GM18502 (cell line): ENCODE measurements at regions not wholly inside any gene's neighbourhood (a gene's known extent, or its start where the extent isn't known, plus 50 kb on each side); places are given as distances from the start of the nearest gene placed in this dataset.

Experiments
- ATAC-seq: cut with Tn5 transposase; IDR thresholded peaks from one replicate; pipeline ENCODE4 v1.9.1; 2021; ENCODE audit warnings: mild to moderate bottlenecking; ENCODE audit not compliant: unreplicated experiment, poor library complexity

DNA sequence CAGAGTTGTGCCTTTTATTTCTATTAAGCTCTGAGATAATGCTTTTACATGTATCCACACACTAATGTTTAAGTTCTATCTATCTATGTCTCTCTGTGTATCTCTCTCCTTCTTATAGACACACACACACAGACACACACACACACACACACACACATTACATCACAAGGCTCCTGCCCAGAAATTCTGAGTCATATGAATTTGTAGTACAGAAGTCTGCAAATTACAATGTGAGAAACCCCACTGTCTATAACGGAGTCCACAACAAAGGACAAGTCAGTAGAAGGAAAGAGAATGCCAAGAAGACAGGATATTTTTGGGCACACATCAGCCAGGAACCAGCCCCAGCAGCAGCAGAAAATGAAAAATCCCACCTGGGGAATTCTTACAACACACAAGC, 142.4 kb downstream of the EN1 start:
- ATAC-seq, result no peak

- no peak for ATAC-seq
Measured at GRCh38 chr2:118699447-118700175, 147.8 kb downstream of the EN1 start.

- ATAC-seq, result no peak
Measured at GRCh38 chr2:118698564-118698963, 148.9 kb downstream of the EN1 start.

DNA sequence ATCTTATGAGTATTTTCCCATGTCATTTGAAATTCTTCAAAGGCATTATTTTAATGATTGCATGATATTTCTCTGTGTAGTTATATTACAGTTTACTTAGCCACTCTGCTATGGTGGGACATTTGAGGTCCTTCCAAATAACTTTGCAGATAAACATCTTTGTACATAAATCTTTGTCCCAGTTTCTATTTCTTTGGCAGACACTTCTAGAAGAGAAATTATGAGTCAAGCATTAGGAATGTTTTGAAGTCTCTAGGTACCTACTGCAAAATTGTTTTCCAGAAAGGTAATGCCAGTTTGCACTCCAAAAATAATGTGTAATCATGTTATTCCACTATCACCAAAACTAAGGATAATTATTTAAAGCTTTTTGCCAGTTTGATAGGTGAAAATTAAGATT, 149.7 kb downstream of the EN1 start:
- no peak for ATAC-seq

DNA sequence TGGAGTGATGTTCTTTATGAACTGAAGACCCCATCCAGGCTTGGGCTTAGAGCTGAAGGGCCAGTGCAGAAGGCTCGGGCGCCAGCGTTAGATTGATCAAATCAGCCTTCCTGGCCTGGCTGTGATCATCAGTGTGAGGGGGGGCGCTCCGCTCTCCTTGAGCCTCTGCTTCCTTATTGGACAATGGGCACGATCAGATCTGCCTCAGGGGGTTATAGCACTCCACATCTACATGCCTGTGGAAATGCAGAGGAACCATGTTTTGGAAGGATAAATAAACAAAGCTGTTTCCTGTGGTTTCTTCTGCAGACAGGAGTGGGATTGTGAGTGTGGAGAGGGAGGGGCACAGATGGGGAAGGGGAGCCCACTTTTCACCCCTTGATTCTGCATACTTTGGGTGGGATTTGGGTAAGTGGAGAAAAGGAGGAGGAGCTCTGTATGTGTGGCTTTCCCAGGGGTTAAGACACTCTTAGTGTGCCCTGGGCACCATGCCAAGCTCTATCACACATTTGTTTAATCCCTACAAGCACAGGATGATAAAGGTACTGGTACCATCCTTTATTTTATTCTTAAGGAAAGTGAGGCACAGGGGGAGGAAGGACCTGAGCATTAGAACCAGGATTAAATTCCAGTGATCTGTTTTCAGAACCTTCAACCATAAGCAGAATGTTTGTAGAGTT, 150.5 kb downstream of the EN1 start:
- no peak for ATAC-seq

DNA sequence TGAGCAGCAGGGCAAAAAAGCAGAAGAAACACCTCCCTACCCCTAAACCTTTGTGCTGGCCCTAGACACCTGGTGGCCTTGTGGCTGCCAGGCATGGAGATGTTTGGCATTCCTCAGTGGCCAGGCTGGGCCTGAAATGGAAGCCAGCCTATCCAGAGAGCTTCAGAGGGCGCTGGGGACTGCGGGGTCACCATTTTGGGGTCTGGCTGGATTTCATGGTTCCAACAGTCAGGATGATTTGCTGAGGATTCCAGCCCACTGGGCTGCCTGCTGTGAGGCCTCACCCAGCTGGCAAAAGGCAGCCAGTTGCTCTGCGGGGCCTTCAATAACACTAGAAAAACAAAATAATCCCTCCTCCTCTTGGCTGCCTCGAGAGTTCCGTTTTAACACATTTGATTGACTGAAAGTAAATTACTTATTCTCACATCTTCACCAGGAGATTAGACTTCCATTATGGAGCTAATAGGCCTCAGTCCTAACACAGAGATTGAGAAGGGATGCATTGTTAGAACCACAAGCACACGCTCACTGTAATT, 154.1 kb downstream of the EN1 start:
- ATAC-seq, result no peak

DNA sequence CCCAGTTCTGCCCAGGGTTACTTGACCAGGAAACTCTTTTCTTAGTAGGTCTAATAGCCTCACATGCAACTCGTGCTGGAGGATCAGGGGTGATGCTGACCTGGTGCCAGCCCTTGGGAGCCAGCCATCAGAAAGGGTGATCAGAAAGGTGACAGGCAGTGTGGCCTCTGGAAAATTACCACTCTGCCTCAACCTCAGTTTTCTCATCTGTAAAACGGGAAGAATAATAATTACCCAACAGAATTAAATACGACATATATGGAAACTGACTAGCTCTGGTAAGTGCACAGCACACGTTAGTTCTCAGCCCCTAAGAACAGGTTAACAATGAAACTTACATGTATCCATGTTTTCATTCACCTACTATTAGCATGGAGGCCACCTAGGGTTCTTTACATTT, 157.6 kb downstream of the EN1 start:
- no peak for ATAC-seq

GRCh38 chr2:118689456-118689855, 158.0 kb downstream of the EN1 start:
- ATAC-seq, result no peak

DNA sequence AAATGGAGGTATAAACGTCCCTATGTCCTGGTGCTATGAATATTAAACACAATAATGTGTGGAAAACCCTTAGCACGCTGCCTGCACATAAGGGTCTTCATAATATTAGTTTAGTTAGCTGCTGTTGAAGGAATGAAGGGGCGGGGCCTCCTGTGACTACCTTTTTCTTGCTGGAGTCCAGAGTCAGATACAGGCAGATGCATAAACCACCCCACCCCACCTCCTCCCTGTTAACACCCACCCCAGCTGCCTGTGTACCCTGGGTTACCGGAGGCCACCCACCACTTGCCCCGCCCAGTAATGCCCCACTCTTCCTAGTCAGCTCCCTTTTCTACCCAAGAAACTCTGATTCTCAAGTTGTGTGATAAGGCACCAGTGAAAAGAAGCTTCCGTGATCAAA, 158.4 kb downstream of the EN1 start:
- ATAC-seq, result no peak

DNA sequence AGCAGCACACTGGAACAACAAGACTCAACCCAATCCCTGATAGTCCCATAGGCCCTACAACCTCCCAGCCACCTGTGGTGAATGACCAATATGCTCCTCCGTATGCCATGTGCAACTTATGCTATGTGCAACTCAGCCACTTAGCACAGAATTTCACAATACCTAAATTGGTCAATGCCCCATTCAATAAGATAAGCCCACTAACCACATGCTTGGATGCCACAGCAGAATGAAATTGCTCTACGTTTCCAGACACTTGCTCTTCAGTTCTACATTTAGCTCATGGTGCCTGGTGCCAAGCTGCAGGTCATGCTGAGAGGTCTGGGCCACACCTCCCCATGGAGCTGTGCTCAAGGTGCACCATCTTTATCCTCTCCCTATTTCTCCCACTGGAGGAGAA, 159.8 kb downstream of the EN1 start:
- no peak for ATAC-seq

DNA sequence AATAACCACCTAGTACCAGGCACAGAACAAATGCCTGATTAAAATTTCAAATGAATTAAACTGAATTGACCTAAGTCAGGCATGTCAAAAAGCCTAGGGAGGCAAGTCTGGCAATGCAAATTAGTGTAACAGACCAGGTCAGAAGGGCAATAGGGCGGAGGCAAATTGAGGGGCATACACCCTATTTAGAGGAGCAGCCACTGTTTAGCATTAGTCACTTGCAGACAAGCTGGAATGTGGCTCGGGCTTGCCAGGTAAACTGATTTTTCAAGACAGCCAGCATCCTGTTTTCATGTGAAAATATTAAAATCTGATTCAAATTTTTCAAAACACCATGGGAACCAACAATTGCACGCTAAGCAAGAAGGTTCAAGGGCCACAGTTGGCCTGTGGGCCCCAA, 160.3 kb downstream of the EN1 start:
- ATAC-seq, result no peak

- ATAC-seq, result no peak
Measured at GRCh38 chr2:118686346-118686745, 161.1 kb downstream of the EN1 start.

GRCh38 chr2:118683460-118683859, 164.0 kb downstream of the EN1 start:
- ATAC-seq, result no peak

DNA sequence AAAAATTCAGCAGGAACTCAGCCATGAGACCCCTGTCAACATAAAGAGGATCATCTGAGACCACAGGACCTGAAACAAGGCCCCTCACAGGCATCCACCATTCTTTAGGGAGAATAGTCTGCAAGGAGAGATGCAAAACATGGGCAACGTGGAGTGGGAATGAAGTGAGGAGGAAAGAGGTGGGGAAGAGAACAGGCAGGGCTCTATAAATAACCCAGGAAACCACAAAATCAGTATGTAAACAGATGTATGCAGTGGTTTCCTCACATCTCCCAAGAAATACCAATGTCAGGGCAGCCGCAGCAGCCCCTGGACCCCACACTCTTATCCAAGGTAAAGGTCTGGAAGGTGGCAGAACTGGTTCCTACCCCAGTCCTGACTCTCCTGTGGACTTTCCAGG, 168.5 kb downstream of the EN1 start:
- ATAC-seq, result no peak

- no peak for ATAC-seq
Measured at GRCh38 chr2:118677546-118677945, 169.9 kb downstream of the EN1 start.

DNA sequence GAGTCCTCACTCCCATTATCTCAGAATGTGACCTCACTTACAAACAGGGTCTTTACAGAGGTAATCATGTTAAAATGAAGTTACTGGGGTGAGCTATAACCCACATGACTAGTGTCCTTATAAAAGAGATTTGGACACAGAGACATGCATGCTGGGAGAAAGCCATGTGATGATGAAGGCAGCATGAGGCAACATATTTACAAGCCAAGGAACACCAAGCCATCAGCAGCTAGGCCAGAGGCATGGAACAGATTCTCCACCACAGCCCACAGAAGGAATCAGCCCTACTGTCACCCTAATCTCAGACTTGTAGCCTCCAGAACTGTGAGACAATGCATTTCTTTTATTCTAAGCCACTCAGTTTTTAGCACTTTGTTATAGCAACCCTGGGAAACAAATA, 171.9 kb downstream of the EN1 start:
- no peak for ATAC-seq

GRCh38 chr2:118672571-118673158, 174.8 kb downstream of the EN1 start:
- ATAC-seq, result no peak

- no peak for ATAC-seq
Measured at GRCh38 chr2:118671701-118672454, 175.6 kb downstream of the EN1 start.

- no peak for ATAC-seq
Measured at GRCh38 chr2:118670838-118671237, 176.6 kb downstream of the EN1 start.

DNA sequence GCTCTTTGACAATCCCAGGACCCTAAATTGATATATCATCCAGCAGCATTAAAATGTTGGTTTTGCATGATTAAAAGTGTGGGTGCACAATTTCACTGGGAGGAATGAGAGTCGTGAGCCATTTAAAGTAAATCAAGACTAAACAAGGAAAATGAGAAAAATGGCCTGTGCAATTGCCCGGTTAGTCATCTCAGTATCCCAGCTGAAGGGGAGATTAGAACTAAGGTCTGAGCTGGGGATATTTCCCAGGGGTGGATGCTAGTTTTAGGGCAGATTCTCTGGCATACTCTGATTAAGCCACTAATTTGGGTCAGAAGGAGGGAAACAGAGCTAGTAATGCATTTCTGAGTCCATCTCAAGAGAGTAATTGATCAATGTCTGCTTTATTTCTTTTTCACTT, 177.2 kb downstream of the EN1 start:
- no peak for ATAC-seq

- no peak for ATAC-seq
Measured at GRCh38 chr2:118669654-118670053, 177.8 kb downstream of the EN1 start.
